ENCODE measurements at regions not wholly inside any gene's neighbourhood (a gene's known extent, or its start where the extent isn't known, plus 50 kb on each side); places are given as distances from the start of the nearest gene placed in this dataset.

DNA sequence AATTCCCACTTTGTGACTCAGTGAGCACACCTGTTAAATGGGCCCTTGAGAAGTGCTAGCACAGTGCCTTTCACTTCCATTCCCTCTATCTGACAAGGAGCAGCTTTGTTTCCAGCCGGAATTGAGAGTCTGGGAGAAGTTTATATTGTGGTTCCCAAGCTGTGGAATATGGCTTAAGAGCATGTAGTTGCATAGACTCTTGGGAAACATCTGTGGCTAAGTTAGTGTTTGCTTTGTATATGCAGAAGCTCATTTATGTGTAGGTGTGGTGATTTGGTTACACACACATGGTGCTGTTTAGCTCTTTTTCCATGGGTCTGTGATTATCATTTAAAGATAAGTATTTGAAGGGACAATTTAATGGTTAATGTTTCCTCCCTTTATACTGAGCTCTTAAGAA is 110.5 kb upstream of the HMHB1 start:
- ChIA-PET CTCF (no interaction called here), POLR2A (no interaction called here)
- ATAC-seq (no peak), DNase-seq (ENCODE audit: low read depth, low spot score) (no peak)
- no peak overlapping the region for H3K4me3 ChIP-seq (ENCODE audit: low read depth in 2 of 2, low read length in 2 of 2)
- in situ Hi-C loops (cut with HindIII; ENCODE audit: low pct_unique_long_range_greater_than_20kb, low sequenced_read_pairs) (no loop called here), intact Hi-C loops (cut with micrococcal nuclease; ENCODE audit: unreplicated experiment) (no loop called here)
- H3K9me3 ChIP-seq (ENCODE audit: control insufficient read depth, insufficient read depth, low read depth, low read length), result no peaks in the 10 kb centered on the region
- H3K27me3 ChIP-seq (ENCODE audit: control insufficient read depth, insufficient read depth, low read length), result no peaks in the 10 kb centered on the region
- no peaks in the 10 kb centered on the region for H3K36me3 ChIP-seq (ENCODE audit: control insufficient read depth, insufficient read depth, low read length)
- no peak for TF ChIP-seq POLR2AphosphoS5 (IDR thresholded peaks at IDR 0.05; ENCODE audit: low read depth, low read length)
- TF ChIP-seq SIN3A (IDR thresholded peaks at IDR 0.05; ENCODE audit: borderline replicate concordance, insufficient read depth, low read depth, low read length), result no peak
- TF ChIP-seq, protein P1, sequence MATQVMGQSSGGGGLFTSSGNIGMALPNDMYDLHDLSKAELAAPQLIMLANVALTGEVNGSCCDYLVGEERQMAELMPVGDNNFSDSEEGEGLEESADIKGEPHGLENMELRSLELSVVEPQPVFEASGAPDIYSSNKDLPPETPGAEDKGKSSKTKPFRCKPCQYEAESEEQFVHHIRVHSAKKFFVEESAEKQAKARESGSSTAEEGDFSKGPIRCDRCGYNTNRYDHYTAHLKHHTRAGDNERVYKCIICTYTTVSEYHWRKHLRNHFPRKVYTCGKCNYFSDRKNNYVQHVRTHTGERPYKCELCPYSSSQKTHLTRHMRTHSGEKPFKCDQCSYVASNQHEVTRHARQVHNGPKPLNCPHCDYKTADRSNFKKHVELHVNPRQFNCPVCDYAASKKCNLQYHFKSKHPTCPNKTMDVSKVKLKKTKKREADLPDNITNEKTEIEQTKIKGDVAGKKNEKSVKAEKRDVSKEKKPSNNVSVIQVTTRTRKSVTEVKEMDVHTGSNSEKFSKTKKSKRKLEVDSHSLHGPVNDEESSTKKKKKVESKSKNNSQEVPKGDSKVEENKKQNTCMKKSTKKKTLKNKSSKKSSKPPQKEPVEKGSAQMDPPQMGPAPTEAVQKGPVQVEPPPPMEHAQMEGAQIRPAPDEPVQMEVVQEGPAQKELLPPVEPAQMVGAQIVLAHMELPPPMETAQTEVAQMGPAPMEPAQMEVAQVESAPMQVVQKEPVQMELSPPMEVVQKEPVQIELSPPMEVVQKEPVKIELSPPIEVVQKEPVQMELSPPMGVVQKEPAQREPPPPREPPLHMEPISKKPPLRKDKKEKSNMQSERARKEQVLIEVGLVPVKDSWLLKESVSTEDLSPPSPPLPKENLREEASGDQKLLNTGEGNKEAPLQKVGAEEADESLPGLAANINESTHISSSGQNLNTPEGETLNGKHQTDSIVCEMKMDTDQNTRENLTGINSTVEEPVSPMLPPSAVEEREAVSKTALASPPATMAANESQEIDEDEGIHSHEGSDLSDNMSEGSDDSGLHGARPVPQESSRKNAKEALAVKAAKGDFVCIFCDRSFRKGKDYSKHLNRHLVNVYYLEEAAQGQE (IDR thresholded peaks at IDR 0.05; ENCODE audit: insufficient read depth in 1 of 2, low read depth in 2 of 2, low read length in 1 of 2), result no peak
- TF ChIP-seq TCF7L2 (IDR thresholded peaks at IDR 0.05; ENCODE audit: low read depth, low read length), result no peak
- TF ChIP-seq, protein P2, sequence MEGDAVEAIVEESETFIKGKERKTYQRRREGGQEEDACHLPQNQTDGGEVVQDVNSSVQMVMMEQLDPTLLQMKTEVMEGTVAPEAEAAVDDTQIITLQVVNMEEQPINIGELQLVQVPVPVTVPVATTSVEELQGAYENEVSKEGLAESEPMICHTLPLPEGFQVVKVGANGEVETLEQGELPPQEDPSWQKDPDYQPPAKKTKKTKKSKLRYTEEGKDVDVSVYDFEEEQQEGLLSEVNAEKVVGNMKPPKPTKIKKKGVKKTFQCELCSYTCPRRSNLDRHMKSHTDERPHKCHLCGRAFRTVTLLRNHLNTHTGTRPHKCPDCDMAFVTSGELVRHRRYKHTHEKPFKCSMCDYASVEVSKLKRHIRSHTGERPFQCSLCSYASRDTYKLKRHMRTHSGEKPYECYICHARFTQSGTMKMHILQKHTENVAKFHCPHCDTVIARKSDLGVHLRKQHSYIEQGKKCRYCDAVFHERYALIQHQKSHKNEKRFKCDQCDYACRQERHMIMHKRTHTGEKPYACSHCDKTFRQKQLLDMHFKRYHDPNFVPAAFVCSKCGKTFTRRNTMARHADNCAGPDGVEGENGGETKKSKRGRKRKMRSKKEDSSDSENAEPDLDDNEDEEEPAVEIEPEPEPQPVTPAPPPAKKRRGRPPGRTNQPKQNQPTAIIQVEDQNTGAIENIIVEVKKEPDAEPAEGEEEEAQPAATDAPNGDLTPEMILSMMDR (IDR thresholded peaks at IDR 0.05), result no peak
- H3K27ac ChIP-seq (ENCODE audit: low read length), result no peak overlapping the region
- no TSS peak for BruUV-seq (replicated peaks)
- no peaks in the 10 kb centered on the region for H3K4me1 ChIP-seq (ENCODE audit: control insufficient read depth, insufficient read depth, low read length)

DNA sequence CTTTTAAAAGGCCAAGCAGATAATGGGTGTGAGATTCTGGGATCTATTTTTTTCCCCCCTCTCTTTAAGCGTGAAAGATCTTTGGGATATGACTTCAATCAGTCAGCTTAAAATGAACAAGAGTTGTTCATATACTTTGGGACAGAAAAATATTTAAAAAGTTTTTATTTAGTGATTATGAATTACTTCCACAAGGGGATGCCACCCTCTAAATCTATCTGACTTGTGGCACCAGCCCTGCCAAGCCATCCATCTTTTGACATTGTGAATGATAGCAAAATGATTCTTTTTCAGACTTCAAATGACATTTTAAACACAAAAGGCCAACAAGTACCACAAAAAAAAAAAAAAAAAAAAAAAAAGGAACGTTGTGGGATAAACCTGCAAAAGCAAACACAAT is 111.0 kb upstream of the HMHB1 start:
- H3K36me3 ChIP-seq (ENCODE audit: control insufficient read depth, insufficient read depth, low read length), result no peaks in the 10 kb centered on the region
- H3K4me3 ChIP-seq (ENCODE audit: low read depth in 2 of 2, low read length in 2 of 2), result no peak overlapping the region
- TF ChIP-seq, protein P1 (IDR thresholded peaks at IDR 0.05; ENCODE audit: insufficient read depth in 1 of 2, low read depth in 2 of 2, low read length in 1 of 2), result no peak
- TF ChIP-seq POLR2AphosphoS5 (IDR thresholded peaks at IDR 0.05; ENCODE audit: low read depth, low read length) (no peak), SIN3A (IDR thresholded peaks at IDR 0.05; ENCODE audit: borderline replicate concordance, insufficient read depth, low read depth, low read length) (no peak), TCF7L2 (IDR thresholded peaks at IDR 0.05; ENCODE audit: low read depth, low read length) (no peak)
- TF ChIP-seq, protein P2 (IDR thresholded peaks at IDR 0.05), result no peak
- intact Hi-C loops (cut with micrococcal nuclease; ENCODE audit: unreplicated experiment), result no loop called here
- H3K9me3 ChIP-seq (ENCODE audit: control insufficient read depth, insufficient read depth, low read depth, low read length), result no peaks in the 10 kb centered on the region
- in situ Hi-C loops (cut with HindIII; ENCODE audit: low pct_unique_long_range_greater_than_20kb, low sequenced_read_pairs), result no loop called here
- no peak for DNase-seq (ENCODE audit: low read depth, low spot score)
- H3K4me1 ChIP-seq (ENCODE audit: control insufficient read depth, insufficient read depth, low read length), result no peaks in the 10 kb centered on the region
- no peak for ATAC-seq
- ChIA-PET POLR2A (no interaction called here), CTCF (no interaction called here)
- H3K27ac ChIP-seq (ENCODE audit: low read length), result no peak overlapping the region
- H3K27me3 ChIP-seq (ENCODE audit: control insufficient read depth, insufficient read depth, low read length), result no peaks in the 10 kb centered on the region
- no TSS peak for BruUV-seq (replicated peaks)
